ENCODE measurements at regions not wholly inside any gene's neighbourhood (a gene's known extent, or its start where the extent isn't known, plus 50 kb on each side); places are given as distances from the start of the nearest gene placed in this dataset.
A peak's percentile ranks its signal among the peaks of the same experiment; 100 is the strongest.

DNA sequence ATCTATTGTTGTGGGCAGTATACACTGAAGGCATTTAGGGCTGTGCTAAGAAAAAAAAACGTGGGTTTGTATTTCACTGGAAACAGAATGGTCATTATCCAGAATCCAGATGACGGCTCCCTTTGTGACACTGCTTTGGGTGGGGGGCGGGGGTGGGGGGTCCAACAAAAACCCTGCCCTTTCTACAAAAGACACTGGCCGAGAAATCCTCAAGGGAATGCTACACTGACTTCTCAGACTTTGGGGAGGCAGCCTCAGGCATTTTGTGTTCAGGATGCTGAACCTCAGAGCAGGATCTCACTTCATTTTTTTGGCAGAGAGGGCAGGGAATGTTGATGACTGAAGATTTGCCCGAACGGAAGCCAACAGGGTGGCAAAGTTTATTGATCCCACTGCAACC, 417.1 kb downstream of the HRH4 start:
- in situ Hi-C loops (cut with MboI; ENCODE audit: low pct_unique_long_range_greater_than_20kb, low sequenced_read_pairs, unreplicated experiment): no loop called here
- TF ChIP-seq, protein P1, sequence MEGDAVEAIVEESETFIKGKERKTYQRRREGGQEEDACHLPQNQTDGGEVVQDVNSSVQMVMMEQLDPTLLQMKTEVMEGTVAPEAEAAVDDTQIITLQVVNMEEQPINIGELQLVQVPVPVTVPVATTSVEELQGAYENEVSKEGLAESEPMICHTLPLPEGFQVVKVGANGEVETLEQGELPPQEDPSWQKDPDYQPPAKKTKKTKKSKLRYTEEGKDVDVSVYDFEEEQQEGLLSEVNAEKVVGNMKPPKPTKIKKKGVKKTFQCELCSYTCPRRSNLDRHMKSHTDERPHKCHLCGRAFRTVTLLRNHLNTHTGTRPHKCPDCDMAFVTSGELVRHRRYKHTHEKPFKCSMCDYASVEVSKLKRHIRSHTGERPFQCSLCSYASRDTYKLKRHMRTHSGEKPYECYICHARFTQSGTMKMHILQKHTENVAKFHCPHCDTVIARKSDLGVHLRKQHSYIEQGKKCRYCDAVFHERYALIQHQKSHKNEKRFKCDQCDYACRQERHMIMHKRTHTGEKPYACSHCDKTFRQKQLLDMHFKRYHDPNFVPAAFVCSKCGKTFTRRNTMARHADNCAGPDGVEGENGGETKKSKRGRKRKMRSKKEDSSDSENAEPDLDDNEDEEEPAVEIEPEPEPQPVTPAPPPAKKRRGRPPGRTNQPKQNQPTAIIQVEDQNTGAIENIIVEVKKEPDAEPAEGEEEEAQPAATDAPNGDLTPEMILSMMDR (IDR thresholded peaks at IDR 0.05; ENCODE audit: extremely low read depth, insufficient read depth, missing control alignments): no peak
- DNase-seq (ENCODE audit: low spot score): no peak

DNA sequence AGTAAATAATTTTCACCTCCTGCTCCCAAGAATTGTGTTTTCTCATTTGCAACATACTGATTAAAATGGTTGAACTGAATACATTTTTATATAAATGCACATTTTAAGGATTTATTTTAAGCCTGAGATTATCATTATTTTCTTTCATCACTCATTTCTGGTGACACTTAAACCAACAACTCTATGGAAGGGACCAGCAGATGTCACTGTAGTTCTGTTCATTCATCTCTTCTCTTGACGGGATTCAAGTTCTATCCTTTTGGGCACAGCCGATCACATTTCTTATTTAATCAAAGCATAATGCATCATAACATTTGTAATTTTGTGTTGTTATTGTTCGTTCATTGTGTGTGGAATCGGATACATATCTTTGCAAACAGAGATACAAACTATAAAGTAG, 417.9 kb downstream of the HRH4 start:
- no peak for DNase-seq (ENCODE audit: low spot score)
- TF ChIP-seq, protein P1 (IDR thresholded peaks at IDR 0.05; ENCODE audit: extremely low read depth, insufficient read depth, missing control alignments): peak; percentile 50
- in situ Hi-C loops (cut with MboI; ENCODE audit: low pct_unique_long_range_greater_than_20kb, low sequenced_read_pairs, unreplicated experiment): no loop called here

- no peak for DNase-seq (ENCODE audit: low spot score)
- TF ChIP-seq, protein P1 (IDR thresholded peaks at IDR 0.05; ENCODE audit: extremely low read depth, insufficient read depth, missing control alignments): no peak
- in situ Hi-C loops (cut with MboI; ENCODE audit: low pct_unique_long_range_greater_than_20kb, low sequenced_read_pairs, unreplicated experiment): no loop called here
Observed at GRCh38 chr18:24885276-24885675, 424.8 kb downstream of the HRH4 start.

- TF ChIP-seq, protein P1 (IDR thresholded peaks at IDR 0.05; ENCODE audit: extremely low read depth, insufficient read depth, missing control alignments): no peak
- in situ Hi-C loops (cut with MboI; ENCODE audit: low pct_unique_long_range_greater_than_20kb, low sequenced_read_pairs, unreplicated experiment): no loop called here
- no peak for DNase-seq (ENCODE audit: low spot score)
Observed at GRCh38 chr18:24894880-24895279, 434.4 kb downstream of the HRH4 start.

- in situ Hi-C loops (cut with MboI; ENCODE audit: low pct_unique_long_range_greater_than_20kb, low sequenced_read_pairs, unreplicated experiment): no loop called here
- TF ChIP-seq, protein P1 (IDR thresholded peaks at IDR 0.05; ENCODE audit: extremely low read depth, insufficient read depth, missing control alignments): no peak
- DNase-seq (ENCODE audit: low spot score): no peak
Observed at GRCh38 chr18:24897461-24897860, 437.0 kb downstream of the HRH4 start.

- TF ChIP-seq, protein P1 (IDR thresholded peaks at IDR 0.05; ENCODE audit: extremely low read depth, insufficient read depth, missing control alignments): no peak
- DNase-seq (ENCODE audit: low spot score): no peak
- in situ Hi-C loops (cut with MboI; ENCODE audit: low pct_unique_long_range_greater_than_20kb, low sequenced_read_pairs, unreplicated experiment): no loop called here
Observed at GRCh38 chr18:24910221-24910620, 441.7 kb downstream of the ZNF521 start.
